HL-60 (cell line): ENCODE measurements at regions not wholly inside any gene's neighbourhood (a gene's known extent, or its start where the extent isn't known, plus 50 kb on each side); places are given as distances from the start of the nearest gene placed in this dataset.
"Not testable (repeated sequence)": the region's sequence is repeated elsewhere in the genome, so short reads cannot be mapped to it uniquely, and the experiment has no call there.

Experiments used
- DNase-seq, 2 experiments: peaks; one replicate each; pipeline ENCODE4 v3.0.0-alpha.2; 2010 to 2020; ENCODE audit warnings: low read depth in 1 of 2, low spot score in 1 of 2
- H3K27ac ChIP-seq: fragments of 250-450 bp; sonication (Bioruptor Pico); replicated peaks from 2 replicates; pipeline ENCODE4 v1.5.1; 2020; ENCODE audit warnings: mild to moderate bottlenecking, moderate library complexity
- H3K27me3 ChIP-seq: fragments of 250-450 bp; sonication (Bioruptor Pico); 2 replicates; pipeline ENCODE4 v1.5.1; 2021; ENCODE audit warnings: mild to moderate bottlenecking, moderate library complexity; ENCODE audit not compliant: insufficient read depth, poor library complexity, severe bottlenecking
- H3K4me3 ChIP-seq: replicated peaks from 2 replicates; pipeline ENCODE4 v1.5.1; 2011; ENCODE audit warnings: mild to moderate bottlenecking, control low read depth, low read length; ENCODE audit not compliant: insufficient read depth
- CTCF ChIP-seq: IDR thresholded peaks from one replicate; pipeline ENCODE4 v1.5.1; 2011; ENCODE audit warnings: low read length, control low read depth, inconsistent platforms; ENCODE audit not compliant: insufficient read depth
- GABPA ChIP-seq: IDR thresholded peaks from 2 replicates; pipeline ENCODE4 v1.6.1; 2012; ENCODE audit warnings: low read depth
- POLR2AphosphoS5 ChIP-seq: IDR thresholded peaks from 2 replicates; pipeline ENCODE4 v1.6.1; 2012; ENCODE audit warnings: low read depth
- REST ChIP-seq: IDR thresholded peaks from 2 replicates; pipeline ENCODE4 v1.6.1; 2012; ENCODE audit warnings: low read depth; ENCODE audit not compliant: insufficient replicate concordance
- SPI1 ChIP-seq: IDR thresholded peaks from 2 replicates; pipeline ENCODE4 v1.6.1; 2012; ENCODE audit warnings: low read depth, mild to moderate bottlenecking, borderline replicate concordance

GRCh38 chr1:213513006-213513405, 462.0 kb downstream of the RPS6KC1 start:
- no peak overlapping the region for H3K4me3 ChIP-seq
- TF ChIP-seq SPI1 (no peak), CTCF (no peak), POLR2AphosphoS5 (no peak), GABPA (no peak), REST (no peak)
- DNase-seq: no peak
- peaks cover 9% of the 10 kb centered on the region for H3K27me3 ChIP-seq
- no peak overlapping the region for H3K27ac ChIP-seq

GRCh38 chr1:213514408-213515179, 463.6 kb downstream of the RPS6KC1 start:
- not testable (repeated sequence) for H3K27ac ChIP-seq, DNase-seq, H3K4me3 ChIP-seq, H3K27me3 ChIP-seq

- Histone ChIP-seq H3K27me3 (no peaks in the 10 kb centered on the region), H3K27ac (no peak overlapping the region), H3K4me3 (no peak overlapping the region)
- no peak for DNase-seq
- TF ChIP-seq SPI1: no peak
- TF ChIP-seq REST: no peak
- TF ChIP-seq POLR2AphosphoS5: no peak
- no peak for TF ChIP-seq CTCF
- TF ChIP-seq GABPA: no peak
Measured at GRCh38 chr1:213519098-213519497, 468.1 kb downstream of the RPS6KC1 start.

- H3K4me3 ChIP-seq: no peak overlapping the region
- no peak for DNase-seq
- H3K27ac ChIP-seq: no peak overlapping the region
Measured at GRCh38 chr1:213521206-213521605, 466.6 kb upstream of the PROX1 start.

More at GRCh38 chr1:213521206-213521605, 466.6 kb upstream of the PROX1 start:
- H3K27me3 ChIP-seq: no peaks in the 10 kb centered on the region
- TF ChIP-seq SPI1: no peak
